Esophagus squamous epithelium (tissue), 4 donors: ENCODE measurements at regions not wholly inside any gene's neighbourhood (a gene's known extent, or its start where the extent isn't known, plus 50 kb on each side); places are given as distances from the start of the nearest gene placed in this dataset.

Experiments used
- POLR2A ChIP-seq, 4 donors: fragments of 450-650 bp; IDR thresholded peaks; one replicate each; pipeline ENCODE4 v1.6.1; 2017; ENCODE audit warnings: antibody characterized with exemption in 4 of 4, mild to moderate bottlenecking in 4 of 4, moderate library complexity in 3 of 4
- TF ChIP-seq, protein P1 (sequence below), 6 experiments: fragments of 450-650 bp in 4 of 6; fragments of 200-600 bp in 2 of 6; sonication (generic) in 2 of 6; IDR thresholded peaks; one replicate each; pipeline ENCODE4 v1.5.1; 2016 to 2019; ENCODE audit warnings: antibody characterized with exemption in 6 of 6, mild to moderate bottlenecking in 4 of 6, moderate library complexity in 4 of 6

DNA sequence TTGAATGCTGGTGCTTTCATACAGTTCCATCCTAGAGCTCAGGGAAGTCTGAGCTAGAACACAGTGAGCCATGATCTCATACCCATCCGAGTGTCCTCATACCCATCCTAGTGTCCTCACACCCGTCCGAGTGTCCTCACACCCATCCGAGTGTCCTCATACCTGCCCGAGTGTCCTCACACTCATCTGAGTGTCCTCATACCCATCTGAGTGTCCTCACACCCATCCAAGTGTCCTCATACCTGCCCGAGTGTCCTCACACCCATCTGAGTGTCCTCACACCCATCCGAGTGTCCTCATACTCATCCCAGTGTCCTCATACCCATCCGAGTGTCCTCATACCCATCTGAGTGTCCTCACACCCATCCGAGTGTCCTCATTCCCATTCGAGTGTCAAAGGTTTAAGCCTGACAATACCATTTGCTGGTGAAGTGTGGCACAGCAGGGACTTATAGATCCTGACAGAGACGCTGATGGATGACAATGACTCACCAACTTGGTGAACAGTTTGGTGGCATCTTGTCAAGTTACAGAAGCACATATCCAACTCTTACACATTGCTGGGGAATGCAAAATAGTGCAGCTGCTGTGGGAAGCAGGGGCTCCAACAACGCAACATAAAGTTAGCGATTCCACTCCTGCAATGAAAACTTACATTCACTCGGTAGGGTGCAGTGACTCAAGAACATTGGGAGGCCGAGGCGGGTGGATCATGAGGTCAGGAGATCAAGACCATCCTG, 77.0 kb upstream of the COL5A1 start:
- TF ChIP-seq POLR2A (IDR thresholded peaks at IDR 0.05), result no peak
- TF ChIP-seq, protein P1, sequence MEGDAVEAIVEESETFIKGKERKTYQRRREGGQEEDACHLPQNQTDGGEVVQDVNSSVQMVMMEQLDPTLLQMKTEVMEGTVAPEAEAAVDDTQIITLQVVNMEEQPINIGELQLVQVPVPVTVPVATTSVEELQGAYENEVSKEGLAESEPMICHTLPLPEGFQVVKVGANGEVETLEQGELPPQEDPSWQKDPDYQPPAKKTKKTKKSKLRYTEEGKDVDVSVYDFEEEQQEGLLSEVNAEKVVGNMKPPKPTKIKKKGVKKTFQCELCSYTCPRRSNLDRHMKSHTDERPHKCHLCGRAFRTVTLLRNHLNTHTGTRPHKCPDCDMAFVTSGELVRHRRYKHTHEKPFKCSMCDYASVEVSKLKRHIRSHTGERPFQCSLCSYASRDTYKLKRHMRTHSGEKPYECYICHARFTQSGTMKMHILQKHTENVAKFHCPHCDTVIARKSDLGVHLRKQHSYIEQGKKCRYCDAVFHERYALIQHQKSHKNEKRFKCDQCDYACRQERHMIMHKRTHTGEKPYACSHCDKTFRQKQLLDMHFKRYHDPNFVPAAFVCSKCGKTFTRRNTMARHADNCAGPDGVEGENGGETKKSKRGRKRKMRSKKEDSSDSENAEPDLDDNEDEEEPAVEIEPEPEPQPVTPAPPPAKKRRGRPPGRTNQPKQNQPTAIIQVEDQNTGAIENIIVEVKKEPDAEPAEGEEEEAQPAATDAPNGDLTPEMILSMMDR (IDR thresholded peaks at IDR 0.05), result no peak
